Hematopoietic multipotent progenitor cell treated with erythropoietin and hydrocortisone succinate and interleukin-3 and kit ligand, for 4 days (in vitro differentiated cells): ENCODE measurements at regions not wholly inside any gene's neighbourhood (a gene's known extent, or its start where the extent isn't known, plus 50 kb on each side); places are given as distances from the start of the nearest gene placed in this dataset.
A peak's percentile ranks its signal among the peaks of the same experiment; 100 is the strongest.
"Not testable (repeated sequence)": the region's sequence is repeated elsewhere in the genome, so short reads cannot be mapped to it uniquely, and the experiment has no call there.

ENCODE experiments used
- DNase-seq: peaks from one replicate; pipeline ENCODE4 v3.0.0-alpha.2; 2015

DNA sequence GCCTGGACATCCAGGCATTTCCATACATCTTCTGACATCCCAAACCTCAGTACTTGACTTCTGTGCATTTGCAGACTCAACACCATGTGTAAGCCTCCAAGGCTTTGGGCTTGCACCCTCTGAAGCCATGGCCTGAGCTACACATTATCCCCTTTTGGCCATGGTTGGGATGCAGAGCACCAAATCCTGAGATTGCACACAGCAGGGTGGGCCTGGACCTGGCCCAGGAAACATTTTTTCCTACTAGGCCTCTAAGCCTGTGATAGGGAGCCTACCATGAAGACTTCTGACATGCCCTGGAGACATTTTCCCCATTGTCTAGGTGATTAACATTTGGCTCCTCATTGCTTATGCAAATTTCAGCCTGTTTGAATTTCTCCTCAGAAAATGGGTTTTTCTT, 853.4 kb upstream of the SPRY2 start:
- DNase-seq: no peak

DNA sequence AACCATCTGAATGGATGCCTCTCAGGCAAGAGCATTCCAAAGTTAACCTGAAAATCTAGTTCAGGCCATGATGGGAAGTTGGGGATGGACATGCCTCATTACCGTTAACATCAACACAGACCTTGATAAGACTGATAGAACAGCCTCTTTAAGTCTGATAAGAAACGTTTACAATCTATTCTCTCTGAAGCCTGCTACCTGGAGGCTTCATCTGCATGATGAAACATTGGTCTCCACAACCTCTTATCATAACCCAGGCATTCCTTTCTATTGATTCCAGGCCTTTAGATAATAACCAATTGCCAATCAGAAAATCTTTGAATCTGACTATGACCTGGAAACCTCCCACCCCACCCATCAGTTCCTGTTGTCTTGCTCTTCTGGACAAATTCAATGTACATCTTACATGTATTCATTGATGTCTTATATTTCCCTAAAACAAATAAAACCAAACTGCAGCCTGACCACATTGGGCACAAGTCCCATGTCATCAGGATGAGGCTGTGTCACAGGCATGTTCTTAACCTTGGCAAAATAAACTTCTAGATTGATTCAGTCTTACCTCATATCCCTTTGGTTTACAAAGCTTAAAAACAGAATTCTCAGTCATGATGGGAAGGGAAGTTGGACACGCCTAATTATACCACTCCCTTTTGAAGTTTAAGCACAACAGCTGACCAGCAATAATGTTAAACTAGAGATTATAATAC, 843.8 kb upstream of the SPRY2 start:
- DNase-seq: no peak

DNA sequence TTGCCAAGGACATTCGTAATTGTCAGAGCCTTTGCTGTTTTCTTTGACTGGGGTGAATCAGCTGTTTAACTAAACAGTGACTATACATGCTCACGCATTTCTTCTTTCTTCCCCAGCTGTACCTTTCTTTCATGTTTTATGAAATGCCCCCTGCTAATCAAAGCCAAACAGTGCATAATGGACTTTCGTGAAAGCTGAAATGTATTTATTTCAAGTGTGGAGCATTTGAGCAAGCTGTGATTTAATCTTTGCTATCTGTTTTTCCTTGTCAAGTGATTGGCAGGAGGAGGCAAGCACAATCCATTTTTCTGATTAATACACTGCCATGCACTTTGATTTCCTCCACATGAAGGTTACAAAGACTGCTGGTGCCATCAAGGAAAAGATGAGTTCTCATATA, 831.7 kb upstream of the SPRY2 start:
- DNase-seq: no peak

DNA sequence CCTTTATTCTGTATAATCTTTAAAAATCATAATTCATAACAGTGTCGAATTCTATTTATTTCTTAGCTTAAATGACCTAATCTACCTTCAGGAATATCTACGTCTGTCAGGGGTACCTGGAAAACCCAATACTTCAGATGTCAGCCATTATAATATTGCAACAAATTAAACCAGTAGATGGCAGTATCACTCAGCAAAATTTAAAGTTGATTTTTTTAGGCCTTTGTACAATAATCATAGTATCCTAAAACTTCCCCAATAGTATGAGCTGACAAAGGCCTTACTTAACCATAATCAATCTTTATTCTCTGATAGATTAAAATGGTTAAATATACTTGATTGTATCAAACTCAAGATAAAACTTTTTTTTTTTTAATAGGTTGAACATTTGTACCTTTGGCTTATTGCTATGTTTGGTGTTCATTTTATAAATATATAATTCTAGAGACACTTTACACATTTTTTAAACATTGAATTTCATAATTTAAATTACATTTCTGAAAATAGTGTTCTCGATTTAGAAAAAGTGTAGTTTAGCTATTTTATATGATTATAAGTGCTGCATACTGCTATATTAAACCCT, 830.2 kb upstream of the SPRY2 start:
- peak; percentile 47 for DNase-seq

DNA sequence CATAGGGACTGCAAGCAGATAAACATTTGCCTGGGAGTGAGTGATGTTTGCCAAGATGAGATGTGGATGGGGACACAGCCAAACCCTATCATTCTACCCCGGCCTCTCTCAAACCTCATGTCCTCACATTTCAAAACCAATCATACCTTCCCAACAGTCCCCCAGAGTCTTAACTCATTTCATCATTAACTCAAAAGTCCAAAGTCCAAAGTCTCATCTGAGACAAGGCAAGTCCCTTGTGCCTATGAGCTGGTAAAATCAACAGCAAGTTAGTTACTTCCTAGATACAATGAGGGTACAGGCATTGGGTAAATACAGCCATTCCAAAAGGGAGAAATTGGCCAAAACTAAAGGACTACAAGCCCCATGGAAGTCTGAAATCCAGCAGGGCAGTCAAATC, 822.9 kb upstream of the SPRY2 start:
- not testable (repeated sequence) for DNase-seq

DNA sequence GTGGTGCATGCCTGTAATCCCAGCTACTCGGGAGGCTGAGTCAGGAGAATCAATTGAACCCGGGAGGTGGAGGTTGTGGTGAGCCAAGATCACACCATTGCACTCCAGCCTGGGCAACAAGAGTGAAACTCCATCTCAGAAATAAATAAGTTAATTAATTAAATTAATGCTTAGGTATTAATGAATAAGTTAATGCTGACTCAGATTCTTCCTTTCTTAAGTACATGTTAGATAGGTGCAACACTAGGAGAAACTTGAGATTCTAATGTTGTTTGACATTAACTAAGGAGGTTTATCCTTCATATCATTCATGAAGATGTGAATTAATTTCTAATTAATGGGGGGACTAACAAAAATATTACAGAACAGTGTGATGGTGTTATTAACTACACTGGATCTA, 812.6 kb upstream of the SPRY2 start:
- no peak for DNase-seq

DNA sequence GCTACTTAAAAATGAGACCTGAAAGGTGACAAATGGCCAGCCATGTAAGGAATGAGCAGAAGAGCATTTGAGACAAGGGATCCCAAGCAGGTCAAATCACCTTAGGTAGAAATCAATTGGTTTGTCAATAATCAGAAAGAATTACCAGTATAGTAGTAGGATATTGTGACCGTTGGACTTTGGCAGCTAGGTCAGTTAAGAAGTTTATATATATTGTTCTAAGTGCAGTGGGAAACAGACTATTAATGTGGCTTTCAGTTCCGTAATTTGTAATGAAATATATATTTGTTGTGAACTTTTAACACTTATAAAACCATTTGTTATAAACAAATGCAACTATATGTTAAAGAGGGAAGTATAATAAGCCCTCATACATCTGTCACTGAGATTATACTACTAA, 807.9 kb upstream of the SPRY2 start:
- DNase-seq: no peak

DNA sequence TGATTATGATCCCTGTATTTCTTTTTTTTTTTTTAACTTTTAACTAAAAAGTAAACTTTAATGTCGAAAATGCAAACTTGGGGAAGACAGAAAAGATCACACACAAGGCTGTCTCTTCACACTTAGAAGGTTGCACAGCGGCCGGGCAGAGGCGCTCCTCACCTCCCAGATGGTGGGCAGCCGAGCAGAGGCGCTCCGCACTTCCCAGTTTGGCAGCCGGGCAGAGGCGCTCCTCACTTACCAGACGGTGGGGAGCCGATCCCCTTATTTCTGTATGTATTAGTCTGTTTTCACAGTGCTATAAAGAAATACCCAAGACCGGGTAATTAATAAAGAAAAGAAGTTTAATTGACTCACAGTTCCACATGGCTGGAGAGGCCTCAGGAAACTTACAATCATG, 805.6 kb upstream of the SPRY2 start:
- not testable (repeated sequence) for DNase-seq

DNA sequence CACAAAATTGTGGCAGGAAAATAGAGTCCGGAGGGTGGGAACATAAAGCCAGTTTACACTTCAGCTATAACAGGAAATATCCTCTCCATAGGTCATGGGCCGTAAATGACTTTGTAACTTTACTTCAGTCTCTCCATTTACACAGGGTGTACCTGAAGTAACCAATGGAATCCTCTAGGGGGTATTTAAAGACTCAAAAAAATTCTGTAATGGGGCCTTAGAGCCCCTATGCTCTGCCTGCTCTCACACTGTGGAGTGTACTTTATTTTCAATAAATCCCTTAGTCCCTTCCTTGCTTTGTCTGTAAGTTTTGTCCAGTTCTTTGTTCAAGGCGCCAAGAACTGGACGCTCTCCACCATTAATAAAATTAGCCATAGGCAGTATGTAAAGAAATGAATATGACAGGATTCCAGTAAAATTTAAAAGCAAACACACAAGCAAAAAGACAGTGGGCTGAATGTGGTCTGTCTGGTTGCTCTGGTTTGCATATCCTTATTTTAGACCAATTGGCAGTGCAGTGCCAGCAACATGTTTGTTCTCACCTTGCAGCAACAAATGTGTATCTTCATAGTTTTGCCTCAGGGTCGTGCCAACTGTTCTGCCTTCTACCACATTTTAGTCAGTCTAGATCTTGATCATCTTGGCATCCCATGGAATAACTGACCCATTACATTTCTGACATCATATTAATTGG, 801.5 kb upstream of the SPRY2 start:
- no peak for DNase-seq

DNA sequence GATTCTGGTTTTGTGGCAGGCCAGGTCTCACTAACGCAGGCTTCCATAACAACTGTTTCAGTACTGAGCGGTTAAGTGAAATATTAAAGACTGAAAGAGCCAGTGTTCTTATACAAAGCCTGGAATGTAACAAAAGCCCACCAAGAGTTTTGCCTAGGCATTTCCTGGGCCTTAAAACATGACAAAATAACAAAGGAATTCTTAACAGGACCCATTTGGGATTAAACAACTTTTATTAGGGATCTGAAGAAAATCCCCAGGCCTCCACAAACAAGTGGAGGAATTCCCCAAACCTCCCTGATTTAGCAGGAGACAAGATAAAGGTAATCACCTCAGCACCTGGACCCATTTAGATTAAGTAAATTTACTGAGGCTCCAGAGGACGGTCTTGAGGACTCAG, 799.7 kb upstream of the SPRY2 start:
- no peak for DNase-seq

DNA sequence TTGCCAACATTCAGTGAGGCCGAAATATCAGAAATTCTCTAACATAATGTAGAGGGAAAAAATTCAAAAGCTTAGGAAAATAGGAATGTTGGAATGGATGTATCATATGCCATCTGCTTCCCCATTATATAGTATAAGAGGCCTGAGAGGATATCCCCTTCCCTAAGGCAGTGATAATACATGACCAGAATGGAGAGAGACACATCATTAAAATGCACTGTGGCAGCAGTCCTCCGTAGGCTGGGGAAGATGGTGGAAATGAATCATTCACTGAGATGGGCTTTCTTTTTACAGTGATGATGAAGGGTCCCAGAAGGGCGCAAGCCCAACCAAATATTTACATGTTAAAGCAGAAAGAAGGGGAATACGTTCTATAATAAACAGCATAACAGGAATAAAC, 799.1 kb upstream of the SPRY2 start:
- no peak for DNase-seq

DNA sequence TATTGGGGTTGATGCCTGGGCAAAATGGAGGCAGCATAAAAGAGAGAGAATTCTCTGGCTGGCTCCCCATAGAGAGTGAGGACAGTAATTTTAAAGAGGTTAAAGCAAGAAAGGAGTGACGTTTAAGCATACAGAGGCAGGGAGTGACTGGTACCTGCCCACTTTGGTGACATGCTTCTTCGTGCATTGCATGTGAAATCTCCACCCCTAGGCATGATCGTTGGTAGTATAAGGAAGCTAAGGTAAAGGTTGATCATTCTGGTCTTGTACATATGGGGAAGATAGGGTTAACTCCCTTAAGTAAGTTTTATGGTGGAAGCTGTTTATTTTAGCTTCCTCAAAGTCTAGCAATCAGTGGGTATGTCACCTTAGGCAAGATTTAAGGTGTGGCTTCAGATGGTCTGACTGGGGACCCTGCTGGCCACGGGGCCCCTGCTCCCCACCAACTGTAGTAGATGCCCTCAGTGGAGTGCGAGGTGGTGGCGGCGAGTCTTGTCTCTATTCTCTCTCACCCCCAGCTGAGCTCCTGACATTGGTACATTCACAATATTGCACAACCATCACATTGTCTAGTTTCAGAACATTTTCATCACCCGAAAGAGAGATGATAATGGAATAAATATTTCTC, 797.5 kb upstream of the SPRY2 start:
- no peak for DNase-seq

DNA sequence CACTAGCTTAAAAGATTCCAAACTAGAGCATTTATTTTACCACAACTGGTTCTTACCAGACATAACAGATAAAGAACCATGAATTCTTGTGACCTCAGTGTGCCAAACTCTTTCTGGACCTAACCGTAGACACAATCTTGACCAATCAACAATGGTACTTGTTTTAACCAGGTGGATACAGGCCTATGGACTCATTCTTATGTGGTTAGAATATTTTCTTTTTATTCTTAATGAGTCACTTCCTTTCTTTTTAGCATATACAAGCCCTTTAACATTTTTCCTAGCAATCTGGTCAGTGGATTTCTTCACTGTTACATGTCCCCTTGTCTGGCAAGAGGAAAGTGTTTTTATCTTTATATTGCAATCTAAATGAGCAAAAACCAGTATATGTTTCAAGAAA, 792.1 kb upstream of the SPRY2 start:
- no peak for DNase-seq

DNA sequence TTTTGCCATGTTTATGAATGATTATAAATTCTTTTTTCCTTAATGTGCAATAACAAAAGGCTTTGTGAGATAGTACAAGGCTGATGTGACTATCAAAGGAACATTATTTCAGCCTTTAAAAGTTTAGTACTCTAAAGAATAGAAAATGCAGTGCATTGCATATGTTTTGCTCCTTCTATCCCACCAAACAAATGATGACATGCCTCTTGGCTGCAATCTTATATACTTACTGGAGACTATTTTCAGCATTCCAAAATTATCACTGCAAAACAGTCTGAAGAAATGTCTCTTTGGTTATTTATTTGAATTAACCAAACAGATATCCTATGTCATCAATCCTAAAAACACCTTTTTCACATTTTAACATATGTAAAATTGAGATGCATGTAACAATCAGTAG, 776.5 kb upstream of the SPRY2 start:
- DNase-seq: no peak

DNA sequence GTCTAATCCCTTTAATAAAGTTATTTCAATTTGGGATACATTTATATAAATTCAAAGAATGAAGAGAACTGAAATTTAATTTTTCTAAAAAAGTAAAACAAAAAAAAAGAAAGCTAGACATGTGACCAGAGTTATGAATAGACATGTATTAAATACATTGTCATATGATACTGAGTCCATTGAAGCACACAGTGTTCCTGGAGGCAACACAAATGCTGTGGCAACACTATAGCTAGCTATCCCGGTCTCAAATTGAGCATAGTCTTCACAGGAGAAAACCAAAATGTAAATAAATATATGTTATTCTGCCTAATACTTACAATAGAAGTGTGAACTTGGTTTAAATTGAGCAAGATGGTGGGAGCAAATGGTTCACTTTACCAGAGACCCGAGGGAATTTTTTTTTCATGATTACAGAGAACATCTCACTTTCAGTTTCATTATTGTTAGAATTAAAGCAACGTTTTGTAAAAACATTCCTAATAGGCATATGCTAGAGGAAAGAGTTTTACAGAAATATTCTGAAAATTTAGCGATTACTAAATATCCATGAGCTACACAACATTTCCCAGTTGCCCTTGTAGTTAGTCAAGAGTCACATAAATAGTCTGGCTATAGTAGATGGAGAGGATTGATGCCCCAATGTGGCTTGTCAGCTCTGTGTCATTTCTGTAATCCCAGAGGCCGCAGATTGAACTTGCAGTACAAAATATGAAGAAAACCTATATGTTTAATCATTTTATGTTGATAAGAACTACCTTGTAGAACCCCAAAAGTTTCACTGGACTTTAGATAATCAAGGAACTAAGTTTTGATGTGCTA, 775.7 kb upstream of the SPRY2 start:
- DNase-seq: no peak

DNA sequence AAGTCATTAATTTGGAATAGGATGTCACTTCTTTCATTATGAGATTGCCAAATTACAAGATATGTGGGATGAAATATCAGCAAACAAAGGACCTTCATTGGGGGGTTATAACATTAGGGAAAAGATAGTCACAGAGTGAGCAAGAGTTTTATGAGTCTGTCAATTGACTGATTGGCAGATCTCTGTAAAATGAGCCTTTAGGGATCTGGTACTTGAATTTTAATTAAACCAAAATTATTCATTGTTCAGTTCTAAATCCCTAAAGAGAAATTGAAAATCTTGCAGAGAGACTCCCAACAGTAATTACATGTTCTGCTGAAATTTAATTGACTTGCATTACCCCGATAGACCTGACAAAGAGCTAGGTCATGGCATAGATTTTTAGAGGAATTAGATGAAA, 768.1 kb upstream of the SPRY2 start:
- no peak for DNase-seq

DNA sequence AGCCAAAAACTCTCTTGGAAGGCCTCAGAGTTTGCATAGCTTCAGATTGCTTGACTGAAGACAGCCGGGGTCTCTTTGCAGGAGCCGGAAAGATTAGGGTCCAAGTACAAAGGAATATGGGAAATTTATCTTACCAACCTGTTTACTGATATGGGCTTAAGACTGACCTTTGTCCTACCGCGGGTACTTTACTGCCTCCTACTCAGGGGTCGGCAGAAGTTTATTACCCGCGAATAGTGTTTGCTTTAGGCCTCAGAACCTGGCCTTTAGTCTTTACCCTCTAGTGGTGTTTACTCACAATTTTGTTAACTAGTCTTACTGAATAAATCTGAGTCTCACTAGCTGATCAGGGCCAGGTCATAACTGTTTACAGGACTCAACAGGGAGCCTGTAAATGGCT, 765.4 kb upstream of the SPRY2 start:
- DNase-seq: no peak

DNA sequence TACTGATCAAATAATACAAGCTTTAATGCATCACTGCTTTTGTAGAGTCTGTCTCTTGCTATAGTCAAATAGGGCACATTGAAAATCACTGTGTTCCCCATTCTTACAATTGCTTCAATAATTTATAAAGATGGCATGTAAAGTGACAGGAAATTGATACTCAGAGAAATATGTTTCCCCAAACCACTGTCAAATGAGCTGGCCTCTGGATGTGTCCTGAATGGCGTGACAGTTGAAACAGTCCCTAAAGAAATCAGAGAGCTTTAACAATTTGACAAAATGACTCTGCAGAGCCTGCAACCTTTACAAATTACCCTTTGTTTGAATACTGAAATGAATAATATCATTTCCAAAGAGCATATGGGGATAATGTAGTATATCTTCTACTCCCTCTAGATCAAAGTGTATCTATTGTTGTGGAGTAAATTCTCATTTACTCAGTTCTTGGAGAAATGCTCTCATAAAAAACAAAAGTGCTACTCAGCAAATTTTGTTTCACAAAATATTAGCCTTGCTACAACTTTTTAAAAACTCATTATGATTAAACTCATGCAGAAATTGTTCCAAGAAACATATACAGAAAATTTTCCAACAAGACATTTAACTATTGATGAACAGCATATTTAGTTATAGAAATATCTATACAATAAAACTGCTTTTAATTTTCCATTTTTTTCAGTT, 763.2 kb upstream of the SPRY2 start:
- no peak for DNase-seq

DNA sequence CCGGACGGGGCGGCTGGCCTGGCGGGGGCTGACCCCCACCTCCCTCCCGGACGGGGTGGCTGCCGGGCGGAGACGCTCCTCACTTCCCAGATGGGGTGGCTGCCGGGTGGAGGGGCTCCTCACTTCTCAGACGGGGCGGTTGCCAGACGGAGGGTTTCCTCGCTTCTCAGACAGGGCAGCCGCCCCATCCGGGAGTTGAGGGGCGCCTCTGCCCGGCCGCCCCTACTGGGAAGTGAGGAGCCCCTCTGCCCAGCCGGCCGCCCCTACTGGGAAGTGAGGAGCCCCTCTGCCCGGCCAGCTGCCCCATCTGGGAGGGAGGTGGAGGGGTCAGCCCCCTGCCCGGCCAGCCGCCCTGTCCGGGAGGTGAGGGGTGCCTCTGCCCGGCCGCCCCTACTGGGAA, 761.1 kb upstream of the SPRY2 start:
- DNase-seq: not testable (repeated sequence)

DNA sequence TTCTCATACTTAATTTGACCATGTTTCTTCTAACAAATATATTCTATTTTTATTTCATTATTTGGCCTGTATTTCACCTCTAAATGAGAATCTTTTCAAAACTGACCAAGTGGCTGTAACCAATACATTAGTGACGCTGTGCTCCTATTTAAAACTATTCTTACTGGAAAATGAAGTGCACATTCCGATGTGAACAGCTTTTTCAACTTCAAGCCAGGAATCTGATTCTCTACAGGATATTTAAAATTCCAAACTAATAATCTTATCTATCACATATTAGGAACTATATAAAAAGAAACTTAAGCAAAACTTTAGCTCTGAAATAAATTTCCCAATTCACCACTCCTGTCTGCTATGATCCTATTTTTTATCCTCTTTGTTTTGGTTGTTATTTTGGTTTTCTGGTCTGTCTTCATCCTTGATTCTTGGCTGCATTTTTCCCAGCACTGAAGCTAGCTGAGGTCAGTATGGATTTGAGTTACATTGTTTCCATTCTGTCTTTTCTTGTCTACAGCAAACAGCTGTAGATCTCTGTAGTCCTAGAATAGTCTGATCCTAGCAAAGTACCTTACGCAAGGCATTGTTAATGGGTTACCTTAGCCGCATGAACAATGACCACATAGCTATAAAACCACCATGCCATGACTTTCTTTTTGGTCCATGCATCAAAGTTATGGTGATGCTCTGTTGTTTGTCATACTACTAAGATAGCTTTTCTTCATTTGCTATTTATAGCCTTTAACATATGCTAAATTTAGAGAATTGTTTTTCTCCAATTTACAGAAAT, 748.6 kb upstream of the SPRY2 start:
- no peak for DNase-seq

DNA sequence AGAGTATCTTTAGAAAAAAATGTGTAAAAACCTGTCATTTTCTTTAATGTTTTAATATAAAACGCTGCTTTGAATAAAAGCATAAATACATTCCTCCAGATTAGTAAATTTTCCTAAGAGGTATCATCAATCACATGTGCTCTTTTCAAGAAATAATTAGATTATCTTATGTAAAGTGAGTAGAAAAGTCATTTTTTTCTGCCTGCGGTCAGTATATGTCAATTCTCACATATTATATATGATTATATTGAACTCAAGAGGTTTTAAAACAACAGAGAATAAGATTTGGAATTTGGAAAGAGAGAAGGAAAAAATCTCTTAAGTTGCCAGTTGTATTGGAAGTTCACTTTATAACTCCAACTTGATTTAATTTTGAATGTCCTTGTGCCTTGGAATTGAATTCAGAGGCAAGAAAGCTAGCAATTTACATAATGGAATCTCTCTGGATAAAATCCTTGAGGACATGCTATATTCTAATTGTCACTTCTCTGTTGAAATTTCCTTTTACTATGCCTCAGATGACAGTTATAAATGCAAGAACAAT, 740.1 kb upstream of the SPRY2 start:
- no peak for DNase-seq
